GM21786 (cell line): ENCODE measurements at regions not wholly inside any gene's neighbourhood (a gene's known extent, or its start where the extent isn't known, plus 50 kb on each side); places are given as distances from the start of the nearest gene placed in this dataset.
A peak's percentile ranks its signal among the peaks of the same experiment; 100 is the strongest.

Source experiments
- ATAC-seq: cut with Tn5 transposase; IDR thresholded peaks from one replicate; pipeline ENCODE4 v1.9.1; 2021; ENCODE audit not compliant: unreplicated experiment

GRCh38 chr2:12050396-12050795, 304.0 kb downstream of the LPIN1 start:
- peak; percentile 43 for ATAC-seq

DNA sequence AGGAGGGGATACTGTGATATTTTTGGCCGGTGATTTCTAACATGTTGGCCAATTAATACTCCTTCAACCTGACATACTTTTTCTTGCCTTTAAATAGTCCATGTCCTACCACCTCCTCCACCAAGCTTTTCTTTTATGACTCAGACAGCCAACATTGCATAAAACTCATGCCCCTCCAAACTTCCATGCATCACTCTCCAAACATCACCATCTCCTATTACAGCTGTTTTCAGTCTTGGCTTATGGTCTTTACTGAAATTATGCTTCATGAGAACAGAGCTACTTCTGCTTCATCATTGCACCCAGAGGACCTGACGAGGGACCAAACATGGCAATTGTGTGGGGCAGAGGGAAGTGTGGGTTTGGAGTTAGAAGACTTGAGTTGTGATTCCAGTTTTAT, 305.4 kb downstream of the LPIN1 start:
- no peak for ATAC-seq

- ATAC-seq = no peak
These were observed 306.4 kb downstream of the LPIN1 start for GRCh38 chr2:12052796-12053195.

DNA sequence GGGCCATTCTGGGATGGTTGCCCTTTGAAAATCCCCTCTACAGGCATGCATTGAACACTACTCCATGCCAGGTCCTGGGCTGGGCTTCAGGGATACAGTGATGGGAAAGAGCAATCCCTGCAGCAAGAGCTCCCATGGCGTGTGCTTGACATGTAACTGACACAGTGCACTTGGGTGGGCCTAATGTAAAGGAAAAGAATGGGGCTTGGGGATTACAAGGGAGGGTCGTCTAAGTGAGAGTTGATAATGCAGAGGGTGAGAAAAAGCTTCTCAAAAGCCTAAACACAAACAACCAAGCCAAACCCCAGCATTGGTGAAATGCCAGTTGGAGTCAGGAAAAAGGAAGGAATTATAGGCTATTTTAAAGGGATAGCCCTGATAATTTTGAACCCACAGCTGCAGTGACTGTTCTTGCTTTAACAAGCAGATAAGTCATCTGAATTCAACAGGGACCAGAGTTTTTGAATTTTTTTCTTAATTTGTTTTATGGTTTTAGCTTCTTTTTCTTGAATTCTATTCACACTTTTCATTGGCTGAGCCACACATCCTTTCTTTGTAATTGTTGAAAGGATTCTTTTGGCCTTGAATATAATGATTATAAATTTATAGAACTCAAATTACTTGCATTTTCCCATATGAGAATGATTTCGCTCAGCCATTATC, 308.7 kb downstream of the LPIN1 start:
- no peak for ATAC-seq

- peak; percentile 91 for ATAC-seq
These were observed 311.2 kb downstream of the LPIN1 start for GRCh38 chr2:12057436-12058166.

GRCh38 chr2:12059616-12060441, 313.4 kb downstream of the LPIN1 start:
- ATAC-seq = no peak

DNA sequence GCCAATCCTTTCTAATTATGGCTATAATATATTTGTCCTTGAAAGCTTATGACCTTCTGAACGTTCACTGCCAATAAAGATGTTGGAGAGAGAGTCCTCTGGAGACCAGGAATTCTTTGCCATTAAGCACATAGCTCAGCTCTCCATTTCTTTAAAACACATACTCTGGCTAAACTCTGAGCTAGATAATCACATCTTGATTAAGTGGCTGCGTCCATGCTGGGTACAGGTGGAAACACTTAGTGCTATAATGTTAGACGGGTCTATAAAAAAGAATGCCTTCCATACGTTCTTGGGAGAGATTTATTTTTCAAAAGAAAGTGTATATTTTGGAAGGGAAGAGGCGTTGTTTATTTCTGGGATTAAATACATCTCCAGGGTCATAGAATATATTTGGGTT, 314.5 kb downstream of the LPIN1 start:
- ATAC-seq = no peak

GRCh38 chr2:12061286-12062052, 315.0 kb downstream of the LPIN1 start:
- ATAC-seq = no peak

GRCh38 chr2:12062053-12062395, 315.6 kb downstream of the LPIN1 start:
- ATAC-seq = no peak

- no peak for ATAC-seq
These were observed 316.8 kb downstream of the LPIN1 start for GRCh38 chr2:12063210-12063609.

GRCh38 chr2:12064153-12064552, 317.7 kb downstream of the LPIN1 start:
- no peak for ATAC-seq

- no peak for ATAC-seq
These were observed 319.7 kb downstream of the LPIN1 start for GRCh38 chr2:12066116-12066515.

DNA sequence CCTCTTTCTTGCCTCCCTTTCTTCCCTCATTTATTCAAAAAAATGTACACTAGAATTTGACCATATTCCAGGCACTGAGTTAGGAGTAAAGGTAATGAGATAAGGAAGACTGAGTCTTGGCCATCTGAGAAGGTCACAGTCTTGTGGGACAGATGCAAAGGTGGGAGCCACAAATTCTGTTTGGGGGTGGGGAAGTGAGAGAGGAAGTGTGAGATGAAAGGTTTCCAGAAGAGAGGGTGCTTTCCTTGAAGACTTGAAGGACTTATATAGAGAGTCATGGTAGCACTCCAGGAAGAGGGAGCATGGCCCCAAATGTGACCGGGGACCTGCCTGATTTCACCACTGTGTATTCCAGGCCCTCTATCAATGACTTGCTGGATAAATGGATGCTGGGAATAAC, 320.6 kb downstream of the LPIN1 start:
- no peak for ATAC-seq

GRCh38 chr2:12068796-12069538, 322.5 kb downstream of the LPIN1 start:
- no peak for ATAC-seq

DNA sequence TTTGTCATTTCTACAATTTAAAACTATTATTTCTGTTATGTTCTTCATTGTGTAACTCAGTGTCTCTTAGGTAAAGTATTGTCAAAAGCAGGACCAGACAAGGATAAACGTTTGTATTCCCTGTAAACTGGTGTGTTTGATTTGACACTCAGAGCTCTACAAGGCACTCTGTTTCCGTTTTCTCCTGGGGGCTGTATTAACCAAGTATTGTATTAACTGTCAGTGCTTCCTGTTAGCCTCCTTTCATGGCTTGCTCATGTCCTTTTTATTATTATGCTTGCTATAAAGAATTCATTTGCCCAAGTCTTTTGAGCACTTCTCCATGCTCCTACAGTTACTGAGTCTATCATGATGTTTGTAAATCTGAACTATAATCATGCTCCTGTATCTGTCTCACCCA, 323.7 kb downstream of the LPIN1 start:
- ATAC-seq = no peak

- no peak for ATAC-seq
These were observed 324.1 kb downstream of the LPIN1 start for GRCh38 chr2:12070581-12070980.

GRCh38 chr2:12071318-12071717, 324.9 kb downstream of the LPIN1 start:
- ATAC-seq = peak; percentile 60

- no peak for ATAC-seq
These were observed 326.9 kb downstream of the LPIN1 start for GRCh38 chr2:12073217-12073852.

- no peak for ATAC-seq
These were observed 327.9 kb downstream of the LPIN1 start for GRCh38 chr2:12074126-12074844.
